ENCODE measurements at regions not wholly inside any gene's neighbourhood (a gene's known extent, or its start where the extent isn't known, plus 50 kb on each side); places are given as distances from the start of the nearest gene placed in this dataset.

DNA sequence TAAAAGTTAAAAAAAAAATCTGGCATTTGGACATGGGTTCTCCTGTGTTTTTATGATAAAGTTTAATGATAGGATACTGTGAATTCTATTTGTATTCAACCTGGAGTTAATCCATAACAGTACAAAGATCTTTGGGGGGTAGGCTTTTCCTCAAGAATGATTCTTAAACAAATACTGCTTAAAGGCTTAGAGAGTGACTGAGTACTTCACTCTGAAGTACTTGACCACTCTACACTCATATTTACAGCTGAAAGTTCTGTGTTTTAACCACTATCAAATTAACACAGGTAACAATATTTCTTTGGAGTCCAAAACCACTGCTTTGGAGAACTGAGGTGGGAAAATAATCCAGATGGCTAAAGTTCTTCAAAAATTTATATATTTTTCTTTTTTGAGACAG is 74.2 kb upstream of the TMEM168 start:
- H3K9me3 Mint-ChIP-seq: peaks cover 4% of the 10 kb centered on the region; the same call in 1 of the 2 replicates
- H3K4me1 Mint-ChIP-seq (ENCODE audit: low read depth): peaks cover 8% of the 10 kb centered on the region; the same call in 1 of the 2 replicates
- no peak overlapping the region for H3K4me3 Mint-ChIP-seq
- no peak for DNase-seq
- no peaks in the 10 kb centered on the region for H3K27me3 Mint-ChIP-seq (ENCODE audit: insufficient read depth)
- TF ChIP-seq, protein P1, sequence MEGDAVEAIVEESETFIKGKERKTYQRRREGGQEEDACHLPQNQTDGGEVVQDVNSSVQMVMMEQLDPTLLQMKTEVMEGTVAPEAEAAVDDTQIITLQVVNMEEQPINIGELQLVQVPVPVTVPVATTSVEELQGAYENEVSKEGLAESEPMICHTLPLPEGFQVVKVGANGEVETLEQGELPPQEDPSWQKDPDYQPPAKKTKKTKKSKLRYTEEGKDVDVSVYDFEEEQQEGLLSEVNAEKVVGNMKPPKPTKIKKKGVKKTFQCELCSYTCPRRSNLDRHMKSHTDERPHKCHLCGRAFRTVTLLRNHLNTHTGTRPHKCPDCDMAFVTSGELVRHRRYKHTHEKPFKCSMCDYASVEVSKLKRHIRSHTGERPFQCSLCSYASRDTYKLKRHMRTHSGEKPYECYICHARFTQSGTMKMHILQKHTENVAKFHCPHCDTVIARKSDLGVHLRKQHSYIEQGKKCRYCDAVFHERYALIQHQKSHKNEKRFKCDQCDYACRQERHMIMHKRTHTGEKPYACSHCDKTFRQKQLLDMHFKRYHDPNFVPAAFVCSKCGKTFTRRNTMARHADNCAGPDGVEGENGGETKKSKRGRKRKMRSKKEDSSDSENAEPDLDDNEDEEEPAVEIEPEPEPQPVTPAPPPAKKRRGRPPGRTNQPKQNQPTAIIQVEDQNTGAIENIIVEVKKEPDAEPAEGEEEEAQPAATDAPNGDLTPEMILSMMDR (IDR thresholded peaks at IDR 0.05): no peak
- peaks cover 12% of the 10 kb centered on the region for H3K36me3 Mint-ChIP-seq (ENCODE audit: low read depth)
- H3K27ac Mint-ChIP-seq: no peak overlapping the region

DNA sequence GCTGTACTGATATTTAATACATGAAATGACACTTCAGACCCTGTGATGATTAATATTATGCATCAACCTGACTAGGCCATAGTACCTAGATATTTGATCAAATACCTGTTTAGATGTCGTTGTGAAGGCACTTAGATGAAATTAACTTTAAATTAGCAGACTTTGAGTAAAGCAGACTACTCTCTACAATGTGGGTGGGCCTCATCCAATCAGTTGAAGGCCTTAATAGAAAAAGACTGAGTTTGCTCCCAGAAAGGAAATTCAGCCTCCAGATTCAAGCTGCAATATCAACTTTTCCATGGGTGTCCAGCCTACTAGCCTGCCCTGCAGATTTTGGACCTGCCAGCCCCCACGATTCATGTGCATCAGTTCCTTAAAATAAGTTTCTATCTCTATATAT is 68.6 kb upstream of the TMEM168 start:
- no peak overlapping the region for H3K4me3 Mint-ChIP-seq
- TF ChIP-seq, protein P1 (IDR thresholded peaks at IDR 0.05): no peak
- H3K27me3 Mint-ChIP-seq (ENCODE audit: insufficient read depth): no peaks in the 10 kb centered on the region
- peaks cover 7% of the 10 kb centered on the region; the same call in 1 of the 2 replicates for H3K36me3 Mint-ChIP-seq (ENCODE audit: low read depth)
- H3K27ac Mint-ChIP-seq: no peak overlapping the region
- no peaks in the 10 kb centered on the region for H3K4me1 Mint-ChIP-seq (ENCODE audit: low read depth)
- peaks cover 4% of the 10 kb centered on the region; the same call in 1 of the 2 replicates for H3K9me3 Mint-ChIP-seq
- DNase-seq: no peak

DNA sequence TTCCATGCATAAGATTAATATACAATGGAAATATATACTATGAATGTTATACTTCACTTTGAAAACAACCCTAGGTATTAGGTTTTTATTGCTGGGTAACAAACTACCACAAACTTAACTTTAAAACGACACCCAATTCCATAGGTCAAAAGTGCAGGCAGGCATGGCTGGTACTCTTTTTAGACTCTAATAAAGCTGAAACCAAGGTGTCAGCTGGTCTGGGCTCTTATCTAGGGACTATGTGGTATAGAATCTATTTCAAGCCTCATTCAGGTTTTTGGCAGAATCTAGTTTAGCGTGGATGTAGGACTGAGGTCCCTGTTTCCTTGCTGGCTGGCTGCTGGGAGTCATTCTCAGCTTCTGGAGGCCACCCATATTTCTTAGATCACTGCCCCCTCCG is 65.0 kb upstream of the TMEM168 start:
- Mint-ChIP-seq H3K4me1 (ENCODE audit: low read depth) (no peaks in the 10 kb centered on the region), H3K36me3 (ENCODE audit: low read depth) (peaks cover 22% of the 10 kb centered on the region), H3K27me3 (ENCODE audit: insufficient read depth) (no peaks in the 10 kb centered on the region), H3K4me3 (no peak overlapping the region), H3K27ac (no peak overlapping the region), H3K9me3 (no peaks in the 10 kb centered on the region)
- TF ChIP-seq, protein P1 (IDR thresholded peaks at IDR 0.05): no peak
- DNase-seq: no peak

DNA sequence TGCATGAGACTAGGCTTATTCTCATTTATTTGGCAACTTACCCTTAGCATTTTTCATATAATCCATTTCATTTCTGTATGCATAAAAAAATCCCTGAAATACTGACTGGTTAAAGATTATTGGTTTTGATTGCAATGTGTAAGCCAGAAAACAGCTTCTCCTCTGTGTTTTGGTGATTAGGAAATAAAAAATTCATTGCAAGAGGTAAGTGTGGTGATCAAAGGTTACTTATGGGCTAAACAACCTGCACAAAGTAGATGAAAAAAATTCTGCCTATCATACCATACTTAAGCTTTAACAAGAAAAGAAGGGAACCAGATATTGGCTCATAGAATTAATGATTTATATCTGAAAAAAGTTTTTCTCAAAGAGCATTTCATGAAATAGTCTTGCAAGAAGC is 64.0 kb upstream of the TMEM168 start:
- Mint-ChIP-seq H3K4me3 (no peak overlapping the region), H3K4me1 (ENCODE audit: low read depth) (no peaks in the 10 kb centered on the region), H3K27ac (no peak overlapping the region)

DNA sequence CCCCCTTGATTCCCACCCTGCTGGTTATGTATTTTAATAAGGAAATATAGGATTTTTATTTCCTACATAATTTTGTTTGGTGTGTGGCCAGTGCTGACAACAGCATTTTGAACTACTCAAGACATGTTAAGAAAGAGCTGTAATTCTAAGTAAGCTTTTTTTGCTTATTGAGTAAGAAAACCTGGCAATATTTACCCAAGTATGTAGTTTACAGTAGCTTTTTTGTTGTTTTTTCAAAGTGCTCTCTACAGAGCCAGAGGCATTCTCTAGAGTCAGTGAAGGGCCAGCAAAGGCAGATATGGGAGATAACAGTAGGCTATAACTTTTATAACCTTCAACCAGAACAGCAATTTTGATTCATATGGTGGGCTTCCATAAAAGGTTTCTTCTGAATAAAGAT is 63.2 kb upstream of the TMEM168 start:
- no peaks in the 10 kb centered on the region for H3K27me3 Mint-ChIP-seq (ENCODE audit: insufficient read depth)
- no peak for DNase-seq
- no peak overlapping the region for H3K4me3 Mint-ChIP-seq
- no peak overlapping the region for H3K27ac Mint-ChIP-seq
- peaks cover 23% of the 10 kb centered on the region for H3K36me3 Mint-ChIP-seq (ENCODE audit: low read depth)
- no peaks in the 10 kb centered on the region for H3K4me1 Mint-ChIP-seq (ENCODE audit: low read depth)
- no peaks in the 10 kb centered on the region for H3K9me3 Mint-ChIP-seq
- TF ChIP-seq, protein P1 (IDR thresholded peaks at IDR 0.05): no peak

More for the DNA sequence above, 64.0 kb upstream of the TMEM168 start:
- TF ChIP-seq, protein P1 (IDR thresholded peaks at IDR 0.05): no peak
- no peaks in the 10 kb centered on the region for H3K27me3 Mint-ChIP-seq (ENCODE audit: insufficient read depth)
- H3K9me3 Mint-ChIP-seq: no peaks in the 10 kb centered on the region
- DNase-seq: no peak
- peaks cover 23% of the 10 kb centered on the region for H3K36me3 Mint-ChIP-seq (ENCODE audit: low read depth)

DNA sequence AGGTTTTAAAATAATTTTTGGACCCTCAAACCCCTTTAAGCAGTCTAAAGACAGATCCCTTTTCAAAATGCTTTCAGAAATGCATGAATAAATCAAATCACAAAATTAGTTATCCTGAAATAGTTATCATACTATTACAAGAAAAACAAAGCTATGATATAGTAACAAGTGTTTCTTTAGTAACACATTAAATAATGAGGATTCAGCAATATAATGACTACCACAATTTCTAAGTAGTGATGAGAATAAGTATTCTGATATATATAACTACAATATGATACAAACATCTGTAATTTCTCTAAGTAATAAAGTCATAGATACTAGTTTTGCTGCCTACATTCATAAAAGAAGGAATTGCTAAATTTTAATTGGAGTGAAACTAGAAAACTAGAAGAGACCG is 53.0 kb upstream of the TMEM168 start:
- Mint-ChIP-seq H3K4me3 (no peak overlapping the region), H3K36me3 (ENCODE audit: low read depth) (peaks cover 1% of the 10 kb centered on the region; the same call in 1 of the 2 replicates), H3K4me1 (ENCODE audit: low read depth) (peaks cover 14% of the 10 kb centered on the region), H3K27ac (no peak overlapping the region; the same call in 1 of the 2 replicates), H3K27me3 (ENCODE audit: insufficient read depth) (no peaks in the 10 kb centered on the region; the same call in 1 of the 2 replicates), H3K9me3 (no peaks in the 10 kb centered on the region)
- DNase-seq: no peak
- TF ChIP-seq, protein P1 (IDR thresholded peaks at IDR 0.05): no peak
